MM.1S (cell line): ENCODE measurements at regions not wholly inside any gene's neighbourhood (a gene's known extent, or its start where the extent isn't known, plus 50 kb on each side); places are given as distances from the start of the nearest gene placed in this dataset.

Source experiments
- DNase-seq: peaks from one replicate; pipeline ENCODE4 v3.0.0-alpha.2; 2015
- H2AFZ ChIP-seq: fragments of 300-600 bp; sonication (generic); 2 replicates; pipeline ENCODE4 v1.6.0; 2016; ENCODE audit warnings: antibody characterized with exemption, low read length
- H3F3A ChIP-seq: fragments of 300-600 bp; sonication (generic); 2 replicates; pipeline ENCODE4 v1.6.1; 2016; ENCODE audit warnings: mild to moderate bottlenecking, antibody characterized with exemption, low read length, moderate library complexity, mixed read lengths; ENCODE audit not compliant: insufficient read depth
- H3K27ac ChIP-seq: fragments of 300-600 bp; sonication (generic); 2 replicates; pipeline ENCODE4 v1.5.1; 2016; ENCODE audit warnings: mild to moderate bottlenecking, low read length
- H3K27me3 ChIP-seq: fragments of 300-600 bp; sonication (generic); replicated peaks from 2 replicates; pipeline ENCODE4 v1.6.0; 2016; ENCODE audit warnings: low read length; ENCODE audit not compliant: insufficient read depth
- H3K36me3 ChIP-seq: fragments of 300-600 bp; sonication (generic); replicated peaks from 2 replicates; pipeline ENCODE4 v1.6.1; 2016; ENCODE audit warnings: mild to moderate bottlenecking, low read length, mixed read lengths; ENCODE audit not compliant: insufficient read depth
- H3K4me1 ChIP-seq: fragments of 300-600 bp; sonication (generic); 2 replicates; pipeline ENCODE4 v1.6.1; 2016; ENCODE audit warnings: low read length, mixed read lengths
- H3K4me2 ChIP-seq: fragments of 300-600 bp; sonication (generic); 2 replicates; pipeline ENCODE4 v1.6.0; 2016; ENCODE audit warnings: low read depth, low read length
- H3K4me3 ChIP-seq: fragments of 300-600 bp; sonication (generic); 2 replicates; pipeline ENCODE4 v1.5.1; 2016; ENCODE audit warnings: low read length, mixed read lengths
- H3K79me2 ChIP-seq: fragments of 300-600 bp; sonication (generic); 2 replicates; pipeline ENCODE4 v1.6.1; 2016; ENCODE audit warnings: mixed run types, low read length, mixed read lengths
- H3K9ac ChIP-seq: fragments of 300-600 bp; sonication (generic); 2 replicates; pipeline ENCODE4 v1.6.1; 2016; ENCODE audit warnings: low read length, mixed read lengths
- H3K9me2 ChIP-seq: fragments of 300-600 bp; sonication (generic); replicated peaks from 2 replicates; pipeline ENCODE4 v1.6.1; 2016; ENCODE audit warnings: mild to moderate bottlenecking, low read length, mixed read lengths; ENCODE audit not compliant: insufficient read depth
- H3K9me3 ChIP-seq: fragments of 300-600 bp; sonication (generic); replicated peaks from 2 replicates; pipeline ENCODE4 v1.6.1; 2016; ENCODE audit warnings: mild to moderate bottlenecking, low read length, mixed read lengths; ENCODE audit not compliant: insufficient read depth
- H4K20me1 ChIP-seq: fragments of 300-600 bp; sonication (generic); 2 replicates; pipeline ENCODE4 v1.6.1; 2016; ENCODE audit warnings: mild to moderate bottlenecking, low read length, moderate library complexity, mixed read lengths; ENCODE audit not compliant: insufficient read depth
- CTCF ChIP-seq: fragments of 300-600 bp; sonication (generic); IDR thresholded peaks from 2 replicates; pipeline ENCODE4 v1.5.1; 2016; ENCODE audit warnings: antibody characterized with exemption, low read length, mixed read lengths
- EZH2 ChIP-seq: fragments of 300-600 bp; sonication (generic); optimal IDR thresholded peaks from 2 replicates; pipeline ENCODE3; 2017; ENCODE audit warnings: low read depth, mild to moderate bottlenecking, antibody characterized with exemption, low read length, mixed read lengths
- EZH2phosphoT487 ChIP-seq: fragments of 300-600 bp; sonication (generic); IDR thresholded peaks from 2 replicates; pipeline ENCODE4 v1.6.1; 2018; ENCODE audit warnings: antibody characterized with exemption, low read length

GRCh38 chr18:45363196-45363595 lies 252.1 kb upstream of the SLC14A2 start:
- Histone ChIP-seq H2AFZ (no peak overlapping the region), H3K4me2 (no peak overlapping the region)

GRCh38 chr18:45365835-45366234 lies 249.4 kb upstream of the SLC14A2 start:
- TF ChIP-seq EZH2phosphoT487: no peak
- TF ChIP-seq CTCF: no peak
- no peak for TF ChIP-seq EZH2
- no peaks in the 10 kb centered on the region for H3F3A ChIP-seq
- H3K4me1 ChIP-seq: no peaks in the 10 kb centered on the region
- no peaks in the 10 kb centered on the region for H3K79me2 ChIP-seq
- no peaks in the 10 kb centered on the region for H3K9me3 ChIP-seq
- no peak overlapping the region for H3K4me3 ChIP-seq
- no peaks in the 10 kb centered on the region for H4K20me1 ChIP-seq
- H3K27me3 ChIP-seq: no peaks in the 10 kb centered on the region
- no peak overlapping the region for H2AFZ ChIP-seq
- DNase-seq: no peak
- no peaks in the 10 kb centered on the region for H3K36me3 ChIP-seq
- H3K4me2 ChIP-seq: no peak overlapping the region
- no peaks in the 10 kb centered on the region for H3K9me2 ChIP-seq
- no peak overlapping the region for H3K9ac ChIP-seq
- no peak overlapping the region for H3K27ac ChIP-seq

More at GRCh38 chr18:45363196-45363595, 252.1 kb upstream of the SLC14A2 start:
- H3F3A ChIP-seq: no peaks in the 10 kb centered on the region
- H3K9ac ChIP-seq: no peak overlapping the region
- H3K79me2 ChIP-seq: no peaks in the 10 kb centered on the region
- H3K9me2 ChIP-seq: no peaks in the 10 kb centered on the region
- no peak overlapping the region for H3K4me3 ChIP-seq
- no peaks in the 10 kb centered on the region for H3K9me3 ChIP-seq
- no peaks in the 10 kb centered on the region for H3K27me3 ChIP-seq
- no peak for TF ChIP-seq EZH2phosphoT487
- no peak for TF ChIP-seq EZH2
- no peak for TF ChIP-seq CTCF
- no peak overlapping the region for H3K27ac ChIP-seq
- DNase-seq: no peak
- no peaks in the 10 kb centered on the region for H4K20me1 ChIP-seq
- no peaks in the 10 kb centered on the region for H3K36me3 ChIP-seq
- H3K4me1 ChIP-seq: no peaks in the 10 kb centered on the region

GRCh38 chr18:45370255-45371010 lies 244.8 kb upstream of the SLC14A2 start:
- DNase-seq: no peak
- Histone ChIP-seq H3K36me3 (no peaks in the 10 kb centered on the region), H3K9me2 (no peaks in the 10 kb centered on the region), H3K9ac (no peak overlapping the region), H3K79me2 (no peaks in the 10 kb centered on the region), H3K9me3 (no peaks in the 10 kb centered on the region), H3F3A (no peaks in the 10 kb centered on the region), H3K27me3 (no peaks in the 10 kb centered on the region), H2AFZ (no peak overlapping the region), H4K20me1 (no peaks in the 10 kb centered on the region), H3K4me1 (no peaks in the 10 kb centered on the region), H3K27ac (no peak overlapping the region), H3K4me2 (no peak overlapping the region), H3K4me3 (no peak overlapping the region)
- no peak for TF ChIP-seq EZH2phosphoT487
- no peak for TF ChIP-seq CTCF
- no peak for TF ChIP-seq EZH2
